Neural cell (in vitro differentiated cells): ENCODE measurements at regions not wholly inside any gene's neighbourhood (a gene's known extent, or its start where the extent isn't known, plus 50 kb on each side); places are given as distances from the start of the nearest gene placed in this dataset.

Source experiments
- H2AFZ ChIP-seq: fragments of 200-600, 300-800 bp; sonication (generic), shearing (Covaris generic); 2 replicates; pipeline ENCODE4 v1.6.0; 2014; ENCODE audit warnings: low read depth, mild to moderate bottlenecking, antibody characterized with exemption, low read length, moderate library complexity
- H3F3A ChIP-seq: fragments of 200-600 bp; shearing (Covaris generic); 2 replicates; pipeline ENCODE4 v1.6.1; 2016; ENCODE audit warnings: mild to moderate bottlenecking, moderate library complexity, mixed read lengths, antibody characterized with exemption, low read length; ENCODE audit not compliant: insufficient read depth, poor library complexity, severe bottlenecking
- H3K27ac ChIP-seq: fragments of 200-600, 300-800 bp; sonication (generic), shearing (Covaris generic); 2 replicates; pipeline ENCODE4 v1.5.1; 2014; ENCODE audit warnings: mild to moderate bottlenecking, low read length, moderate library complexity
- H3K27me3 ChIP-seq: fragments of 300-800, 200-600 bp; sonication (generic), shearing (Covaris generic); 2 replicates; pipeline ENCODE4 v1.6.0; 2014; ENCODE audit warnings: mild to moderate bottlenecking, low read depth, low read length, moderate library complexity; ENCODE audit not compliant: insufficient read depth
- H3K36me3 ChIP-seq: fragments of 300-800, 200-600 bp; sonication (generic), shearing (Covaris generic); 2 replicates; pipeline ENCODE4 v1.5.1; 2014; ENCODE audit warnings: mild to moderate bottlenecking, antibody characterized with exemption, low read length, moderate library complexity; ENCODE audit not compliant: insufficient read depth
- H3K4me2 ChIP-seq: fragments of 300-800, 200-600 bp; sonication (generic), shearing (Covaris generic); 2 replicates; pipeline ENCODE4 v1.6.0; 2014; ENCODE audit warnings: mild to moderate bottlenecking, low read length
- H3K4me3 ChIP-seq: fragments of 300-800, 200-600 bp; sonication (generic), shearing (Covaris generic); 2 replicates; pipeline ENCODE4 v1.5.1; 2014; ENCODE audit warnings: mild to moderate bottlenecking, low read length, moderate library complexity
- H3K79me2 ChIP-seq: fragments of 200-600 bp; shearing (Covaris generic); replicated peaks from 2 replicates; pipeline ENCODE4 v1.6.0; 2014; ENCODE audit warnings: mild to moderate bottlenecking, low read length, moderate library complexity; ENCODE audit not compliant: insufficient read depth
- H3K9ac ChIP-seq: fragments of 300-800, 200-600 bp; sonication (generic), shearing (Covaris generic); 2 replicates; pipeline ENCODE4 v1.6.1; 2016; ENCODE audit warnings: mild to moderate bottlenecking, low read length, mixed read lengths
- H3K9me2 ChIP-seq: fragments of 200-600 bp; shearing (Covaris generic); 2 replicates; pipeline ENCODE4 v1.6.1; 2016; ENCODE audit warnings: mild to moderate bottlenecking, low read length, mixed read lengths; ENCODE audit not compliant: insufficient read depth
- H3K9me3 ChIP-seq: fragments of 200-600, 300-800 bp; sonication (generic), shearing (Covaris generic); 2 replicates; pipeline ENCODE4 v1.6.1; 2016; ENCODE audit warnings: mild to moderate bottlenecking, mixed run types, low read length, moderate library complexity, mixed read lengths
- H4K20me1 ChIP-seq: fragments of 200-600 bp; shearing (Covaris generic); 2 replicates; pipeline ENCODE4 v1.6.1; 2016; ENCODE audit warnings: mild to moderate bottlenecking, mixed run types; ENCODE audit not compliant: insufficient read depth
- CTCF ChIP-seq: fragments of 450-650 bp; IDR thresholded peaks from 2 replicates; pipeline ENCODE4 v1.5.1; 2014; ENCODE audit warnings: antibody characterized with exemption, mild to moderate bottlenecking, moderate library complexity; ENCODE audit not compliant: poor library complexity, severe bottlenecking
- EP300 ChIP-seq: fragments of 450-650 bp; conservative IDR thresholded peaks from 2 replicates; pipeline ENCODE4 v1.6.1; 2014; ENCODE audit warnings: antibody characterized with exemption, mild to moderate bottlenecking, moderate library complexity; ENCODE audit not compliant: poor library complexity, severe bottlenecking
- EZH2 ChIP-seq: fragments of 200-600, 300-800 bp; shearing (Covaris generic), sonication (generic); IDR thresholded peaks from 2 replicates; pipeline ENCODE4 v1.6.1; 2014; ENCODE audit warnings: antibody characterized with exemption, low read length, borderline replicate concordance, mild to moderate bottlenecking; ENCODE audit not compliant: insufficient read depth, poor library complexity, severe bottlenecking
- MXI1 ChIP-seq: fragments of 450-650 bp; conservative IDR thresholded peaks from 2 replicates; pipeline ENCODE4 v1.6.1; 2014; ENCODE audit warnings: antibody characterized with exemption, mild to moderate bottlenecking; ENCODE audit not compliant: poor library complexity, severe bottlenecking
- POLR2AphosphoS5 ChIP-seq: IDR thresholded peaks from 2 replicates; pipeline ENCODE4 v1.6.1; 2012
- RAD21 ChIP-seq: fragments of 450-650 bp; conservative IDR thresholded peaks from 2 replicates; pipeline ENCODE4 v1.6.1; 2014; ENCODE audit warnings: antibody characterized with exemption, mild to moderate bottlenecking, moderate library complexity
- REST ChIP-seq: IDR thresholded peaks from 2 replicates; pipeline ENCODE4 v1.6.1; 2012; ENCODE audit warnings: borderline replicate concordance
- SMC3 ChIP-seq: fragments of 450-650 bp; conservative IDR thresholded peaks from 2 replicates; pipeline ENCODE4 v1.6.1; 2014; ENCODE audit warnings: antibody characterized with exemption, mild to moderate bottlenecking, moderate library complexity; ENCODE audit not compliant: poor library complexity
- TAF1 ChIP-seq: IDR thresholded peaks from 2 replicates; pipeline ENCODE4 v1.6.1; 2012; ENCODE audit warnings: low read depth

GRCh38 chr1:82721702-82722101, 921.0 kb downstream of the ADGRL2 start:
- H4K20me1 ChIP-seq: no peaks in the 10 kb centered on the region
- H3K27ac ChIP-seq: no peak overlapping the region
- no peaks in the 10 kb centered on the region for H3K36me3 ChIP-seq
- no peak overlapping the region for H3K4me2 ChIP-seq
- no peaks in the 10 kb centered on the region for H3K9me2 ChIP-seq
- H3K9ac ChIP-seq: no peak overlapping the region
- no peaks in the 10 kb centered on the region for H3K27me3 ChIP-seq
- no peaks in the 10 kb centered on the region for H3K79me2 ChIP-seq
- TF ChIP-seq REST (no peak), POLR2AphosphoS5 (no peak), RAD21 (no peak), EZH2 (no peak), EP300 (no peak), MXI1 (no peak), CTCF (no peak), TAF1 (no peak), SMC3 (no peak)
- H3K4me3 ChIP-seq: no peak overlapping the region
- no peaks in the 10 kb centered on the region for H3K9me3 ChIP-seq
- no peak overlapping the region for H2AFZ ChIP-seq
- H3F3A ChIP-seq: no peaks in the 10 kb centered on the region

- no peak for TF ChIP-seq EP300
- TF ChIP-seq SMC3: no peak
- TF ChIP-seq CTCF: no peak
- TF ChIP-seq MXI1: no peak
- no peak for TF ChIP-seq POLR2AphosphoS5
- no peak for TF ChIP-seq TAF1
- TF ChIP-seq REST: no peak
- TF ChIP-seq EZH2: no peak
- no peak for TF ChIP-seq RAD21
Measured at GRCh38 chr1:82718719-82719419, 918.1 kb downstream of the ADGRL2 start.

More at GRCh38 chr1:82718719-82719419, 918.1 kb downstream of the ADGRL2 start:
- no peaks in the 10 kb centered on the region for H3F3A ChIP-seq
- no peak overlapping the region for H3K4me3 ChIP-seq
- H2AFZ ChIP-seq: no peak overlapping the region
- no peaks in the 10 kb centered on the region for H3K9me3 ChIP-seq
- H3K4me2 ChIP-seq: no peak overlapping the region
- no peaks in the 10 kb centered on the region for H3K36me3 ChIP-seq
- H3K9ac ChIP-seq: no peak overlapping the region
- H3K27me3 ChIP-seq: no peaks in the 10 kb centered on the region
- H4K20me1 ChIP-seq: no peaks in the 10 kb centered on the region
- H3K9me2 ChIP-seq: no peaks in the 10 kb centered on the region
- no peaks in the 10 kb centered on the region for H3K79me2 ChIP-seq
- H3K27ac ChIP-seq: no peak overlapping the region
